Islet of Langerhans (tissue), 1 donor: ENCODE measurements at regions not wholly inside any gene's neighbourhood (a gene's known extent, or its start where the extent isn't known, plus 50 kb on each side); places are given as distances from the start of the nearest gene placed in this dataset.

Experiments used
- FAIRE-seq: peaks from one replicate; lab custom pipeline; 2011; peaks lifted over from hg19 to GRCh38; lab: Jason Lieb, UNC

GRCh38 chr6:106770081-106770480, 140.7 kb downstream of the QRSL1 start:
- no peak for FAIRE-seq

DNA sequence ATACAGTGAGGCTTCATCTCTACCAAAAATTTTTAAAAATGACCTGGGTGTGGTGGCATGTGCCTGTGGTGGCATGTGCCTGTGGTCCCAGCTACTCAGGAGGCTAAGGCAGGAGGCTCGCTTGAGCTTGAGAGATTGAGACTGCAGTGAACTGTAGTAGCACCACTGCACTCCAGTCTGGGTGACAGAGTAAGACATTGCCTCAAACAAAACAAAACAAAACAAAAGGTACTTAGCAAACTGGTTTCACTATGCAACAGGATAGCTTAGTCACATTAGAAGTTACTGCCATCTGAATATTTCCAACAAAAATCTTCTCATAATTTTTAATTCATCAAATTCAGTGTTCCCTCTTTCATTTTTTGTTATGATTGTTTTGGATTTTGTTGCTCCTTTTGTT, 137.9 kb downstream of the QRSL1 start:
- no peak for FAIRE-seq

- FAIRE-seq: no peak
These were observed 136.8 kb downstream of the QRSL1 start for GRCh38 chr6:106766201-106766600.

GRCh38 chr6:106765496-106765895, 136.1 kb downstream of the QRSL1 start:
- no peak for FAIRE-seq

DNA sequence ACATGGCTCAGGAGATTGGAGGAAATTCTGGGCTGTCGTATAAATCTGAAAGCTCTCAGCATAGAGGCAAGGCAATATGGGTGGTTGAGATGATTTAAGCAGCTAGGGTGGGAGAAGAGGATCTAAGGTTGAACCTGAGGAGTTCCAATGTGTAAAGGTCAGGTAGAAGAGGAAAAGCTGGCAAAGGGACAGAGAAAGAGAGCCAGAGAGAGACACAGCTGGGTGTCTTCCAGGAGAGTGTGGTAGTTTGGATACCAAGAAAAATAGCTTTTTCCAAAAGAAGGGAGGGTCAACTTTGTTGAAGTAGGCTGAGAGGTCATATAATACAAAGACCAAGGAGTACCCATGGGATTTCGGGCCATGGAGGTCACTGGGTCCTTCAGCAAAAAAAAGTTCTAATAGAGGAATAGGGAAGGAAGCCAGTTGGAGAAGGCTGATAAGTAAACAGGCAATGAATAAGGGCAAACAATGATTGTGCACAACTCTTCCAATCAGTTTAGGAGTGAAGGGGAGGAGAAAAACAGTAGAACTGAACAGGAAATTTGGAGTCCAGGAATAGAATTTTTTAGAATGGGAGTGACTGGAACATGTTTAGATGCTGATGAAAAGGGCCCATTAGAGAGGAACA, 135.1 kb downstream of the QRSL1 start:
- no peak for FAIRE-seq

- no peak for FAIRE-seq
These were observed 134.0 kb downstream of the QRSL1 start for GRCh38 chr6:106763361-106763760.

- FAIRE-seq: no peak
These were observed 131.8 kb downstream of the QRSL1 start for GRCh38 chr6:106761160-106761559.

DNA sequence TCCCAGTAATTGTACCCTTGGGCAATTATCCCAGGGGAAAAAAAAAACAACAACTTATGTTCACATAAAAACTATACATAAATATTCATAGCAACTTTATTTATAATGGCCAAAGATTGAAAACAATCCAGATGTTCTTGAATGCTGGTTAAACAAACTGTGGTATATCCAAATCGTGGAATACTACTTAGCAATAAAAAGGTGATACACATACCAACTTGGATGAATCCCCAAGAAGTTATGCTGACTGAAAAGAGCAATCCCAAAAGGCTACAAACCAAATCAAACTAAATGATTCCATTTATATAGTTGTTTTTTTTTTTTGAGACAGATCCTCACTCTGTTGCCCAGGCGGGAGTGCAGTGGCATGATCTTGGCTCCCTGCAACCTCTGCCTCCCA, 129.7 kb downstream of the QRSL1 start:
- FAIRE-seq: no peak

DNA sequence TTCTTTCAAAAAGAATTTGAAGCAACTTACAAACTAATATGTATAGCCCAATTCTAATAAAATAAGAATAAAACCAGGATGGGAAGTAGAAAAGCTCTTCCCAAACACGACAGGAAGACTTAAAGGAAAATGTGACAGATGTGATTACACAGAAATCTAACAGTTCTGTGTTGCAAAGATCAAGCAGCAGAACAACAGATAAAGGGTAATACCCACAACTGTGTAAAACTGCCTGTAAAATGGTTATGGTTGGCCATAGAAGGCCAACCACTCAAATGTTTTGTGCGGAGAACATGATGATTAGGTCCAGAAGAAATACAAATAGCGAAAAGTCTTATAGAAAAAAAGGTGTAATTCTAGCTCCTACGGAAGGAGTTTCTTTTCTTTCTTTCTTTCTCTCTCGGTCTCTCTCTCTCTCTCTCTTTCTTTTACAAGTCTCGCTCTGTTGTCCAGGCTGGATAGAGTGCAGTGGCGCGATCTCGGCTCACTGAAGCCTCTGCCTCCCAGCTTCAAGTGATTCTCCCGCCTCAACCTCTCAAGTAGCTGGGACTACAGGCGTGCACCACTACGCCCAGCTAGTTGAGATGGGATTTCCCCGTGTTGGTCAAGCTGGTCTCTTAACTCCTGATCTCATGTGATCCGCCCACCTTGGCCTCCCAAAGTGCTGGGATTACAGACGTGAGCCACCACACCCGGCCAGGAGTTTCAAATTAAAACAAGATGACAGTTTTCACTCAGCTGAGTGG, 128.5 kb downstream of the QRSL1 start:
- FAIRE-seq: no peak

DNA sequence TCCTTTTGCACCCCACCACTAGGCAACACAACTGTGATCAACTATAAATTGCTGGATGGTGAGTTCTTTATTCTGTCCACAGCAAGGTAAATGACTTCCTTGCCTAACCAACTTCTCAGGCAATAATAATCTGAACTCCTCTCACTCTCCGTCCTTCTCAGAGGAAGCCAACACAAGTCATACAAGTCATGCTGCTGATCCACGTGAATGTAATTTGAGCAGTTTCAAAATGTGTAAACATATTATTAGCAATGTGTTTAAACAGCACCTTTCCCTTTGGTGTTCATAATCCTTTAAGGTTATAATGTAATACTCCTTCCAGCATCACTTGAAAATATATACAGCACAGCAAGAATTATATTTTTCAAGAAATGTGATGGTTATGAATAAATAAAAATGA, 127.9 kb downstream of the QRSL1 start:
- FAIRE-seq: peak; percentile 97

GRCh38 chr6:106754215-106754614, 124.8 kb downstream of the QRSL1 start:
- FAIRE-seq: no peak

GRCh38 chr6:106752641-106753040, 123.3 kb downstream of the QRSL1 start:
- FAIRE-seq: no peak

DNA sequence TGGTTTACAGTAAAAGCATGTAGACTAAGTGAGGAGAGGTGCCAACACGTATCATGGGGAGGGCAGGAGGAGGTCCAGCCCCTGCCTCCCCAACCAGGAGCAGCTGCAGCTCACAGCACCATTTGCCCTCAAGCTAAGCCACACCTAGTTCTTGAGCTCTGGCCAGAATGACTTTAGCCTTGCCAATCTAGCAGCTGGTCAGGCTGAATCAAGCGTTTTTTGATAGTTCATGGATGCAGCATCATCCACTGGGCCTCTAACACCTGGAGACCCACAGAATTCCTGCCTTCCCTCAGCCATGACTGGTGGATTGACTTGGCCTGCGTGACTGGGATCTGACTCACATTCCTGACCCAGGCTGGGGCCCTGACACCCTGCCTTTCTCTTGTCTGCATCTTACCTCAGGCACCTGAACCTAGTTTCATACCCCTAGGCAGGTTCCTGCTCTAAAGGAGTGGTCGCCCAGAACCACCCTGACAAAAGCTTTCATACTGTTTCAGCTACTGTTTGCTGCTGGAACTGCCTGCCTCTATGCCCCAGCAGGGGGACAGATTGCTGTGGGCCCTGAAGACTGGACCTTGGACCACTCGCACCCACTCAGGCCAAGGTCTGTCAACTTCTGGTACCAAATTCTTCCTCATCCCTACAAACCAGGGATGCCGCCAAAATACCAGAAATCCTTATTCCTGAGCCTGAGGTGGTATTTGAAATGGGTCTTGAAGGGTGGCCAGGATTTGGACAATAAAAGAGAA, 122.3 kb downstream of the QRSL1 start:
- FAIRE-seq: no peak

DNA sequence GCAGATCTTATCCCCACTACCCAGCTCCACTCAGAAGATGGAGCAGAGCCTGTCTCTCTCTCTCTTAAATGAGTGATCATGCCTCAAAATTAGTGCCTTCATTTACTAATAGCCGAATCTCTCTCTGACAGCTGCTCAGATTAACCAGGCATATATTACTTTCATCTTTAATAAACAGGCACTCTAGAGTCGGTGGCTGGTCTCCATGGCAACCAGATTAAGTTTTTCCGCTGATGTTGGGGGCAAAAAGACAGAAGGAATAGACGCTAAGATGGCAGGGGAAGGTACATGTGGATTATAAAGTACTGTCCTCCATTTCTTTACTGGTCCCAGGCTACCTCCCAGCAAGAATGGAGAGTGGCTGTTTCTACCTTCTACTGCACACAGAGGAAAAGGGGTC, 121.6 kb downstream of the QRSL1 start:
- no peak for FAIRE-seq

- FAIRE-seq: peak; percentile 36
These were observed 121.0 kb downstream of the QRSL1 start for GRCh38 chr6:106750142-106750918.

GRCh38 chr6:106749609-106750008, 120.2 kb downstream of the QRSL1 start:
- no peak for FAIRE-seq

- no peak for FAIRE-seq
These were observed 119.3 kb downstream of the QRSL1 start for GRCh38 chr6:106748547-106749207.

DNA sequence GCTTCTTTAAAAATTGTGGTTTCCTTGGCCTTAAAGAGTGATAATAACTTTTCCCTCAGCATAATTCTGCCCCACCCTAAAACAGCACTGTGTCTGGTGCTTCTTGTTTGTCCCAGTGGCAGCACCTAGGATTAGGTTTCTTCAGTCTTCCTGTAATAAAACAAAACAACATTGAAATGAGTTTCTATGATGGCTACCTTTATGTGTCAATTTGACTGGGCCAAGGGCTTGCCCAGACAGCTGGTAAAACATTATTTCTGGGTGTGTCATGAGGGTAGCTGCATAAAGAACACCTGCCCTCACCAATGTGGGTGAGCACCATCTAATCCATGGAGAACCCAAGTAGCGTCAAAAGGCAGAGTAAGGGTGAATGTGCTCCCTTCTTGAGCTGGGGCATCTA, 117.8 kb downstream of the QRSL1 start:
- no peak for FAIRE-seq

- FAIRE-seq: no peak
These were observed 117.3 kb downstream of the QRSL1 start for GRCh38 chr6:106746652-106747051.

- no peak for FAIRE-seq
These were observed 116.6 kb downstream of the QRSL1 start for GRCh38 chr6:106745824-106746582.

- FAIRE-seq: no peak
These were observed 115.9 kb downstream of the QRSL1 start for GRCh38 chr6:106745197-106745770.
